HG02678 (cell line): ENCODE measurements at regions not wholly inside any gene's neighbourhood (a gene's known extent, or its start where the extent isn't known, plus 50 kb on each side); places are given as distances from the start of the nearest gene placed in this dataset.
A peak's percentile ranks its signal among the peaks of the same experiment; 100 is the strongest.

Experiments used
- ATAC-seq: cut with Tn5 transposase; IDR thresholded peaks from one replicate; pipeline ENCODE4 v1.9.1; 2021; ENCODE audit warnings: mild to moderate bottlenecking, moderate library complexity; ENCODE audit not compliant: unreplicated experiment

- no peak for ATAC-seq
Observed at GRCh38 chr6:91694016-91694654, 1107.3 kb upstream of the MAP3K7 start.

GRCh38 chr6:91691449-91691848, 1104.6 kb upstream of the MAP3K7 start:
- ATAC-seq: no peak

GRCh38 chr6:91683240-91683639, 1096.4 kb upstream of the MAP3K7 start:
- no peak for ATAC-seq

GRCh38 chr6:91681296-91681695, 1094.4 kb upstream of the MAP3K7 start:
- ATAC-seq: no peak

GRCh38 chr6:91678679-91679446, 1092.0 kb upstream of the MAP3K7 start:
- no peak for ATAC-seq

GRCh38 chr6:91672201-91672600, 1085.3 kb upstream of the MAP3K7 start:
- ATAC-seq: no peak

- no peak for ATAC-seq
Observed at GRCh38 chr6:91669871-91670268, 1083.0 kb upstream of the MAP3K7 start.

GRCh38 chr6:91669154-91669870, 1082.4 kb upstream of the MAP3K7 start:
- no peak for ATAC-seq

- ATAC-seq: no peak
Observed at GRCh38 chr6:91667596-91667995, 1080.7 kb upstream of the MAP3K7 start.

- ATAC-seq: peak; percentile 67
Observed at GRCh38 chr6:91664327-91664959, 1077.6 kb upstream of the MAP3K7 start.

GRCh38 chr6:91660893-91661292, 1074.0 kb upstream of the MAP3K7 start:
- no peak for ATAC-seq

GRCh38 chr6:91659891-91660290, 1073.0 kb upstream of the MAP3K7 start:
- no peak for ATAC-seq

GRCh38 chr6:91654793-91655192, 1067.9 kb upstream of the MAP3K7 start:
- ATAC-seq: no peak

- ATAC-seq: no peak
Observed at GRCh38 chr6:91654357-91654756, 1067.5 kb upstream of the MAP3K7 start.

- no peak for ATAC-seq
Observed at GRCh38 chr6:91653895-91654294, 1067.0 kb upstream of the MAP3K7 start.

GRCh38 chr6:91653076-91653723, 1066.3 kb upstream of the MAP3K7 start:
- no peak for ATAC-seq

GRCh38 chr6:91646649-91647048, 1059.8 kb upstream of the MAP3K7 start:
- no peak for ATAC-seq

- no peak for ATAC-seq
Observed at GRCh38 chr6:91645811-91646210, 1058.9 kb upstream of the MAP3K7 start.

- no peak for ATAC-seq
Observed at GRCh38 chr6:91637217-91637616, 1050.3 kb upstream of the MAP3K7 start.

- ATAC-seq: no peak
Observed at GRCh38 chr6:91634791-91635190, 1047.9 kb upstream of the MAP3K7 start.
